ENCODE measurements at regions not wholly inside any gene's neighbourhood (a gene's known extent, or its start where the extent isn't known, plus 50 kb on each side); places are given as distances from the start of the nearest gene placed in this dataset.

DNA sequence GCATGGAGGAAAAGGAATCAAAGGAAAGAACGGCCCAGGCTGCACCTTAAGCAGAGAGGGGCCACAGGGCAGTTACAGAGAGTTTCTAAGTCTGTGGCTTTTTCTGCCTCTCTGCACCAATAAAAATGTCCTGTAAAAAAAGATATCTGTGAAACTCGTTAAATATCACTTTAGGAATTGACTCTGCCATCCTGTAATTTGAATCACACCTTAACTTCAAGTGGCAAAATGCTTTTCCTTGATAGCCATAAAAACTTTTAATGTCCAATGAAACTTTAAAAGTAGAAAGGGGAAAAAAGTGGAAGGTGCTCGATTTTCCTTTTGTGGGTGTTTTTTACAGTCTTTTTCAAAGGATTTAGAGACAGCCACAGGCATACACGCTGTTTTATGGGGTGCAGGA is 255.7 kb downstream of the ARRDC4 start:
- no peaks in the 10 kb centered on the region for H4K20me1 ChIP-seq (replicated peaks; ENCODE audit: control insufficient read depth, insufficient read depth, low read length)
- no peaks in the 10 kb centered on the region for H3K9me1 ChIP-seq (ENCODE audit: control insufficient read depth, insufficient read depth, low read length)
- H3K9me3 ChIP-seq (replicated peaks; ENCODE audit: control insufficient read depth, insufficient read depth, low read depth, low read length): no peaks in the 10 kb centered on the region
- no peak for TF ChIP-seq HOXB6 (CRISPR knock-in tag; IDR thresholded peaks at IDR 0.05; ENCODE audit: borderline replicate concordance)
- TF ChIP-seq RAD51 (IDR thresholded peaks at IDR 0.05; ENCODE audit: borderline replicate concordance, low read depth): no peak
- TF ChIP-seq ARHGAP35 (IDR thresholded peaks at IDR 0.05; ENCODE audit: partially characterized antibody): no peak
- no peak for TF ChIP-seq EWSR1 (IDR thresholded peaks at IDR 0.05; ENCODE audit: borderline replicate concordance, low read depth, partially characterized antibody)
- no peak for TF ChIP-seq PHB2 (IDR thresholded peaks at IDR 0.05; ENCODE audit: low read depth)
- no peak for TF ChIP-seq KAT8 (IDR thresholded peaks at IDR 0.05; ENCODE audit: low read depth)
- no peak for TF ChIP-seq JUND (IDR thresholded peaks at IDR 0.05; ENCODE audit: borderline replicate concordance, low read depth, low read length)
- no peak for TF ChIP-seq JUND (tag; IDR thresholded peaks at IDR 0.05; ENCODE audit: borderline replicate concordance, low read depth, low read length)
- TF ChIP-seq RFX1 (IDR thresholded peaks at IDR 0.05): no peak
- TF ChIP-seq FOXA3 (CRISPR knock-in tag; conservative IDR thresholded peaks at IDR 0.05 in 1 of 2, IDR thresholded peaks at IDR 0.05 in 1 of 2): no peak
- no peak for TF ChIP-seq SMARCA5 (IDR thresholded peaks at IDR 0.05)
- no peak for TF ChIP-seq ZNF217 (CRISPR knock-in tag; IDR thresholded peaks at IDR 0.05)
- ChIA-PET CTCF (ENCODE audit: low intra/inter-chr PET ratio) (no interaction called here), POLR2A (no interaction called here)
- in situ Hi-C loops (cut with MboI) (no loop called here), intact Hi-C loops (cut with micrococcal nuclease) (no loop called here)
- ATAC-seq (no peak), DNase-seq (ENCODE audit: extremely low read depth in 1 of 4, low spot score in 3 of 4) (no peak), FAIRE-seq (no peak)
- H3K79me2 ChIP-seq (ENCODE audit: control insufficient read depth, insufficient read depth, low read length): no peaks in the 10 kb centered on the region
- H3K4me3 ChIP-seq: no peak overlapping the region
- 0% methylated on average over 4 of the region's 4 CpGs for WGBS (ENCODE audit: insufficient coverage, low coverage, missing lambda C conversion rate)
- no peak overlapping the region for H3K9ac ChIP-seq (ENCODE audit: insufficient read depth in 1 of 2, low read depth in 2 of 2, low read length in 2 of 2)
- no peaks in the 10 kb centered on the region for H3K4me1 ChIP-seq (replicated peaks in 1 of 2; ENCODE audit: control insufficient read depth in 2 of 2, insufficient read depth in 2 of 2, low read length in 2 of 2)
- H2AFZ ChIP-seq (ENCODE audit: low read depth, low read length): no peak overlapping the region
- no peaks in the 10 kb centered on the region for H3K27me3 ChIP-seq (ENCODE audit: control insufficient read depth in 2 of 2, insufficient read depth in 2 of 2, low read length in 2 of 2)
- H3K4me2 ChIP-seq (ENCODE audit: insufficient read depth, low read length): no peak overlapping the region
- H3K27ac ChIP-seq (ENCODE audit: extremely low read depth, low read depth, low read length): no peak overlapping the region
- H3K36me3 ChIP-seq (ENCODE audit: control insufficient read depth, insufficient read depth, low read length): no peaks in the 10 kb centered on the region
- BruUV-seq (replicated peaks): no TSS peak
